DND-41 (cell line): ENCODE measurements at regions not wholly inside any gene's neighbourhood (a gene's known extent, or its start where the extent isn't known, plus 50 kb on each side); places are given as distances from the start of the nearest gene placed in this dataset.

ENCODE experiments used
- CTCF ChIP-seq: IDR thresholded peaks from 2 replicates; pipeline ENCODE4 v1.5.1; 2012; ENCODE audit warnings: borderline replicate concordance, low read length, moderate library complexity, mild to moderate bottlenecking; ENCODE audit not compliant: poor library complexity, severe bottlenecking; ENCODE audit errors: extremely low read depth
- EZH2 ChIP-seq: IDR thresholded peaks from 3 replicates; pipeline ENCODE4 v1.6.1; 2012; ENCODE audit warnings: borderline replicate concordance, low read depth, mild to moderate bottlenecking, moderate library complexity, low read length, inconsistent platforms; ENCODE audit not compliant: severe bottlenecking

GRCh38 chr2:134056173-134056572 lies 197.7 kb upstream of the MGAT5 start:
- TF ChIP-seq EZH2 (no peak), CTCF (no peak)
